H1 (cell line): ENCODE measurements at regions not wholly inside any gene's neighbourhood (a gene's known extent, or its start where the extent isn't known, plus 50 kb on each side); places are given as distances from the start of the nearest gene placed in this dataset.

Source experiments
- BCL11A ChIP-seq, 2 experiments: IDR thresholded peaks; one replicate each; pipeline ENCODE4 v1.6.1; 2011; ENCODE audit warnings: low read depth in 2 of 2, low read length in 2 of 2, mild to moderate bottlenecking in 2 of 2
- CHD7 ChIP-seq: fragments of 300-600 bp; sonication (generic); IDR thresholded peaks from 2 replicates; pipeline ENCODE4 v1.7.1; 2012; ENCODE audit warnings: low read length, moderate library complexity, mild to moderate bottlenecking, inconsistent platforms; ENCODE audit not compliant: insufficient replicate concordance
- NRF1 ChIP-seq: IDR thresholded peaks from 2 replicates; pipeline ENCODE4 v1.6.1; 2011; ENCODE audit warnings: mild to moderate bottlenecking, low read depth, low read length, improper control_type of control experiment
- SP4 ChIP-seq: IDR thresholded peaks from 2 replicates; pipeline ENCODE4 v1.6.1; 2012; ENCODE audit warnings: low read length, inconsistent platforms
- TAF7 ChIP-seq: optimal IDR thresholded peaks from 2 replicates; pipeline ENCODE3; 2011; ENCODE audit warnings: low read depth, mild to moderate bottlenecking, inconsistent platforms, low read length, moderate library complexity, borderline replicate concordance
- TEAD4 ChIP-seq: IDR thresholded peaks from 2 replicates; pipeline ENCODE4 v1.6.1; 2012; ENCODE audit warnings: low read depth, low read length, inconsistent platforms, mixed read lengths
- TF ChIP-seq, protein P1 (sequence below): IDR thresholded peaks from 2 replicates; pipeline ENCODE4 v1.6.1; 2012; ENCODE audit warnings: inconsistent platforms
- TF ChIP-seq, protein P2 (sequence below), 3 experiments: IDR thresholded peaks; 1 replicate in 2 of 3; 2 replicates in 1 of 3; pipeline versions ENCODE4 v1.5.1 to v1.6.1; 2011; ENCODE audit warnings: low read length in 3 of 3, mild to moderate bottlenecking in 3 of 3, inconsistent platforms in 2 of 3, low read depth in 1 of 3, moderate library complexity in 1 of 3; ENCODE audit not compliant: insufficient read depth in 1 of 3; ENCODE audit errors: control extremely low read depth in 1 of 3

DNA sequence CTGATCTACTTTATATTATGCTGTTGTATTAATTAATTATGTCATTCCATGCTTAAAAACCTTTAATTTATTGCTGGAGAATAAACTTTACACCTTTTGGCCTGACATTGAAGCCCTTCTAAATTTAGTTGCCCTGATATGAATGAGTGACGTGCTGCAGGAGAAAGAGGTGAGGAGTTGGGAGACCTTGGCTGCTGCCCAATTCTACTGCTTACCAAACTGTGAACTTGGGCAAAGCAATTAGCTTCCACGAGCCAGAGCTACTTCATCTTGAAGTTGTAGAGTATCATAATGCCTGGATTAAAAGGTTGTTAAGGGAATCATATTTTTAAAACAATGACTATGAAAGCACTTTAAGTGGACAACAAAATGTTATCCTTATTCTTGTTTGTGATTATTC, 126.8 kb upstream of the DEPDC1 start (continued):
- TF ChIP-seq CHD7 (no peak), BCL11A (IDR thresholded peaks at IDR 0.05; ENCODE audit: low read depth in 2 of 2, low read length in 2 of 2) (no peak), SP4 (no peak), TAF7 (no peak), NRF1 (no peak), TEAD4 (no peak)
- TF ChIP-seq, protein P1, sequence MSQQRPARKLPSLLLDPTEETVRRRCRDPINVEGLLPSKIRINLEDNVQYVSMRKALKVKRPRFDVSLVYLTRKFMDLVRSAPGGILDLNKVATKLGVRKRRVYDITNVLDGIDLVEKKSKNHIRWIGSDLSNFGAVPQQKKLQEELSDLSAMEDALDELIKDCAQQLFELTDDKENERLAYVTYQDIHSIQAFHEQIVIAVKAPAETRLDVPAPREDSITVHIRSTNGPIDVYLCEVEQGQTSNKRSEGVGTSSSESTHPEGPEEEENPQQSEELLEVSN: no peak
- TF ChIP-seq, protein P2, sequence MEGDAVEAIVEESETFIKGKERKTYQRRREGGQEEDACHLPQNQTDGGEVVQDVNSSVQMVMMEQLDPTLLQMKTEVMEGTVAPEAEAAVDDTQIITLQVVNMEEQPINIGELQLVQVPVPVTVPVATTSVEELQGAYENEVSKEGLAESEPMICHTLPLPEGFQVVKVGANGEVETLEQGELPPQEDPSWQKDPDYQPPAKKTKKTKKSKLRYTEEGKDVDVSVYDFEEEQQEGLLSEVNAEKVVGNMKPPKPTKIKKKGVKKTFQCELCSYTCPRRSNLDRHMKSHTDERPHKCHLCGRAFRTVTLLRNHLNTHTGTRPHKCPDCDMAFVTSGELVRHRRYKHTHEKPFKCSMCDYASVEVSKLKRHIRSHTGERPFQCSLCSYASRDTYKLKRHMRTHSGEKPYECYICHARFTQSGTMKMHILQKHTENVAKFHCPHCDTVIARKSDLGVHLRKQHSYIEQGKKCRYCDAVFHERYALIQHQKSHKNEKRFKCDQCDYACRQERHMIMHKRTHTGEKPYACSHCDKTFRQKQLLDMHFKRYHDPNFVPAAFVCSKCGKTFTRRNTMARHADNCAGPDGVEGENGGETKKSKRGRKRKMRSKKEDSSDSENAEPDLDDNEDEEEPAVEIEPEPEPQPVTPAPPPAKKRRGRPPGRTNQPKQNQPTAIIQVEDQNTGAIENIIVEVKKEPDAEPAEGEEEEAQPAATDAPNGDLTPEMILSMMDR (IDR thresholded peaks at IDR 0.05; ENCODE audit: control extremely low read depth in 1 of 3, insufficient read depth in 1 of 3, low read depth in 1 of 3, low read length in 3 of 3): no peak
